ENCODE measurements at regions not wholly inside any gene's neighbourhood (a gene's known extent, or its start where the extent isn't known, plus 50 kb on each side); places are given as distances from the start of the nearest gene placed in this dataset.

DNA sequence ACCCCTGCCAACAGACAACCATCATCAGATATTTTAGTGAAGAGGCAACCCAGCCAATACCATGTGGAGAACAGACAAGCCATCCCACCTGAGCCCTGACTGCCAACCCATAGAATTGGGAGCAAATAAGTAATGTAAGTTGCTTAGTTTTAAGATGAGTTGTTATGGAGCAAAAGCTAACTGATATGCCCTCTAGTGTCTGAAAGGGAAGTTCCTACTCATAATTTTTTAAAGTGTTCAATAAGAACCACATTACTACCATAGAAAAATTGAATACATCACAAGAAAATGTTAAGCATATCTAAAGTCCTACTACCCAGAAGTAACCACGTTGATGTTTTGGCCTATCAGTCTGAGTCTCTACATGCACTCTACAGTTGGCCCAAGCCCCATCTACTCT lies 50.8 kb upstream of the SLC36A4 start:
- DNase-seq (ENCODE audit: low spot score), result no peak
- TF ChIP-seq, protein P1, sequence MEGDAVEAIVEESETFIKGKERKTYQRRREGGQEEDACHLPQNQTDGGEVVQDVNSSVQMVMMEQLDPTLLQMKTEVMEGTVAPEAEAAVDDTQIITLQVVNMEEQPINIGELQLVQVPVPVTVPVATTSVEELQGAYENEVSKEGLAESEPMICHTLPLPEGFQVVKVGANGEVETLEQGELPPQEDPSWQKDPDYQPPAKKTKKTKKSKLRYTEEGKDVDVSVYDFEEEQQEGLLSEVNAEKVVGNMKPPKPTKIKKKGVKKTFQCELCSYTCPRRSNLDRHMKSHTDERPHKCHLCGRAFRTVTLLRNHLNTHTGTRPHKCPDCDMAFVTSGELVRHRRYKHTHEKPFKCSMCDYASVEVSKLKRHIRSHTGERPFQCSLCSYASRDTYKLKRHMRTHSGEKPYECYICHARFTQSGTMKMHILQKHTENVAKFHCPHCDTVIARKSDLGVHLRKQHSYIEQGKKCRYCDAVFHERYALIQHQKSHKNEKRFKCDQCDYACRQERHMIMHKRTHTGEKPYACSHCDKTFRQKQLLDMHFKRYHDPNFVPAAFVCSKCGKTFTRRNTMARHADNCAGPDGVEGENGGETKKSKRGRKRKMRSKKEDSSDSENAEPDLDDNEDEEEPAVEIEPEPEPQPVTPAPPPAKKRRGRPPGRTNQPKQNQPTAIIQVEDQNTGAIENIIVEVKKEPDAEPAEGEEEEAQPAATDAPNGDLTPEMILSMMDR (IDR thresholded peaks at IDR 0.05; ENCODE audit: extremely low read depth, missing control alignments), result no peak

DNA sequence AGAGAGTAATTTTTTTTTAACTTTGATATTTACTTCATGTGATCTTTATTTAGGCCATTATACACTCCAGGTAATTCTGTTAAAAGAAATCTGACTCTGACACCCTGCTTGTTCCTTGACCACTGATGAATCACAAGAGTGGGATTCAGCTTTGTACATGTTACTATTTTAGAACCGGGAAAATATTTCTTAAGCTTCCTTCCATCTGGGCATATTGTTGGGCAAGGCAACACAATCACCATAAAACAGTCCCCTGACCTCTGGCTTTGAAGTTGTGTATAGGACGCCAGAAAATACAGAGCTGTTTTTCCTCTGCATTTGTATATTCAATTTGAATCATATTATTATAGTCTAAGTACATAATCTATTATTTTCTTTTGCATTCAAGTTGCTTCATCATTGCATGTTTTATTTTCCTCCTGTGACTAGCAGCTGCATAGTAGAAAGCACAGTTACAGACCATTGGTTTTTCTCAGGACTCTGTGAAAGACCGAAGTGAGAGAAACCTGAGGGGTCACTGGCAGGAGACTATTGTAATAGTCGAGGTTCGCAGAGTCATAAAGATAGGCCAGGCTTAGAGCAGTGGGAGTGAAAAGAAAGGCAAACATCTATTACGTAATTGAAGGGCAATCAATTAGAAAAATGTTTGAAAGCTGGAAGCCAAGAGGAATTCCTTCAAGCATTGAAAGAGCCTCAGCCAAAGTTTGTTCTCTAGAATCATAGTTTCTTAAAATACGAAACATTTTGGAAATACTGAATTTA lies 51.8 kb upstream of the SLC36A4 start:
- DNase-seq (ENCODE audit: low spot score), result no peak

GRCh38 chr11:93250326-93250725 lies 52.5 kb upstream of the SLC36A4 start:
- no peak for DNase-seq (ENCODE audit: low spot score)
- TF ChIP-seq, protein P1 (IDR thresholded peaks at IDR 0.05; ENCODE audit: extremely low read depth, missing control alignments), result no peak

More for the DNA sequence above, 51.8 kb upstream of the SLC36A4 start:
- TF ChIP-seq, protein P1 (IDR thresholded peaks at IDR 0.05; ENCODE audit: extremely low read depth, missing control alignments), result no peak

DNA sequence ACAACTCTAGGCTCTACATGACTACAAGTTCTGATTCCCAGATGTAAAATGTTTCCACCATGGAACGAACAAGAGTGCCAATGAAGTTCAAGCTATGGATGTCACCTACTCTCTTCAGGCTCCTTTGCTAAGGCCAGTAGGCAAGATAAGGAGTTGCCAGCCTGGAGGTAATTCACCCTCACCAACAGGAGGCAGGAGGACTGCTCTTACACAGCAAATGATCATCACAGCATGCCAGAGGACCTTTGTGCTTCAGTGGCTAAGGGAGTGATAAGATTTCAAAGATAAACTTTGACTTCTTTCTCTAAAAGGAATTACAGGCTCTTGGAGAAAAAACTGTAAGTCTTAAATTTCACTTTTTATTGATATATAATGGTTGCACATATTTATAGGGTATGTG lies 54.1 kb upstream of the SLC36A4 start:
- TF ChIP-seq, protein P1 (IDR thresholded peaks at IDR 0.05; ENCODE audit: extremely low read depth, missing control alignments), result no peak
- no peak for DNase-seq (ENCODE audit: low spot score)

- no peak for DNase-seq (ENCODE audit: low spot score)
- TF ChIP-seq, protein P1 (IDR thresholded peaks at IDR 0.05; ENCODE audit: extremely low read depth, missing control alignments), result no peak
Observed at GRCh38 chr11:93253111-93253510, 55.3 kb upstream of the SLC36A4 start.

DNA sequence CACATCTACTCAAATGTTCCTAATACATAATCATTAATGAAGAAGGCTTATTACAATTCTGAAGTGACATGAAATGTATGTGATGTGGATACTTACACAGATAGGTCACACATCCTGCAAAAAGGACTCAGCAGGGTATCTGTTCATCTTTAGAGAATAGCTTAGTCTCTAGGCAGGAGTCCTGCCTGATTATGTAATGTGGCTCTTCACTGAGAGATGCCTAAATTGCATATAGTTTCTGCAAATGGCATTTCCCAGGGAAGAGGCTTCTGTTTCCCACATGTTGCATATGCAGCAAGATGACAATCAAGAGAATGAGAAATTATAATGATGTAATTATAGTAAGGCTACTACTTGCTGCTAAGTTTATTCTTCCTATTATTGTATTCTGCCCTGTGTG lies 58.8 kb upstream of the SLC36A4 start:
- TF ChIP-seq, protein P1 (IDR thresholded peaks at IDR 0.05; ENCODE audit: extremely low read depth, missing control alignments), result no peak
- no peak for DNase-seq (ENCODE audit: low spot score)

GRCh38 chr11:93267383-93267782 lies 63.2 kb upstream of the DEUP1 start:
- TF ChIP-seq, protein P1 (IDR thresholded peaks at IDR 0.05; ENCODE audit: extremely low read depth, missing control alignments), result no peak
- DNase-seq (ENCODE audit: low spot score), result no peak

Measured in GM20000 (cell line).